Hepatic stellate cell (primary cell): ENCODE measurements at regions not wholly inside any gene's neighbourhood (a gene's known extent, or its start where the extent isn't known, plus 50 kb on each side); places are given as distances from the start of the nearest gene placed in this dataset.

Experiments
- DNase-seq: peaks from one replicate; pipeline ENCODE4 v3.0.0; 2011; ENCODE audit warnings: low spot score

- no peak for DNase-seq
Observed at GRCh38 chr3:162421721-162422120, 925.1 kb downstream of the OTOL1 start.

GRCh38 chr3:162428192-162428591 is 931.6 kb downstream of the OTOL1 start:
- no peak for DNase-seq

GRCh38 chr3:162435750-162436149 is 939.1 kb downstream of the OTOL1 start:
- DNase-seq, result no peak

- no peak for DNase-seq
Observed at GRCh38 chr3:162436826-162437225, 940.2 kb downstream of the OTOL1 start.

GRCh38 chr3:162437480-162437879 is 940.9 kb downstream of the OTOL1 start:
- peak; percentile 4 for DNase-seq

- DNase-seq, result no peak
Observed at GRCh38 chr3:162441716-162442115, 945.1 kb downstream of the OTOL1 start.

- DNase-seq, result no peak
Observed at GRCh38 chr3:162443376-162443775, 946.8 kb downstream of the OTOL1 start.

- no peak for DNase-seq
Observed at GRCh38 chr3:162468791-162469190, 972.2 kb downstream of the OTOL1 start.

- no peak for DNase-seq
Observed at GRCh38 chr3:162487138-162487537, 990.5 kb downstream of the OTOL1 start.

- DNase-seq, result no peak
Observed at GRCh38 chr3:162489853-162490252, 993.2 kb downstream of the OTOL1 start.

- DNase-seq, result no peak
Observed at GRCh38 chr3:162491952-162492351, 995.3 kb downstream of the OTOL1 start.

GRCh38 chr3:162492446-162493081 is 996.0 kb downstream of the OTOL1 start:
- peak; percentile 14 for DNase-seq

GRCh38 chr3:162498626-162499025 is 1002.0 kb downstream of the OTOL1 start:
- no peak for DNase-seq

GRCh38 chr3:162507397-162507796 is 1010.8 kb downstream of the OTOL1 start:
- peak; percentile 3 for DNase-seq

- DNase-seq, result no peak
Observed at GRCh38 chr3:162512488-162512887, 1015.9 kb downstream of the OTOL1 start.

GRCh38 chr3:162517110-162517509 is 1020.5 kb downstream of the OTOL1 start:
- DNase-seq, result no peak

GRCh38 chr3:162521669-162522068 is 1025.1 kb downstream of the OTOL1 start:
- no peak for DNase-seq

GRCh38 chr3:162525066-162525742 is 1028.6 kb downstream of the OTOL1 start:
- DNase-seq, result peak; percentile 36

GRCh38 chr3:162525771-162526170 is 1029.2 kb downstream of the OTOL1 start:
- no peak for DNase-seq

- DNase-seq, result no peak
Observed at GRCh38 chr3:162534431-162534830, 1037.8 kb downstream of the OTOL1 start.

GRCh38 chr3:162538491-162538890 is 1041.9 kb downstream of the OTOL1 start:
- no peak for DNase-seq

GRCh38 chr3:162538906-162539305 is 1042.3 kb downstream of the OTOL1 start:
- no peak for DNase-seq

- DNase-seq, result no peak
Observed at GRCh38 chr3:162540421-162540820, 1043.8 kb downstream of the OTOL1 start.

- DNase-seq, result no peak
Observed at GRCh38 chr3:162541923-162542322, 1045.3 kb downstream of the OTOL1 start.
